Osteoblast (primary cell): ENCODE measurements at regions not wholly inside any gene's neighbourhood (a gene's known extent, or its start where the extent isn't known, plus 50 kb on each side); places are given as distances from the start of the nearest gene placed in this dataset.

Experiments used
- DNase-seq: peaks from one replicate; pipeline ENCODE4 v3.0.0; 2011; ENCODE audit warnings: low spot score, mixed read lengths; ENCODE audit not compliant: insufficient read length; ENCODE audit errors: missing footprints
- H2AFZ ChIP-seq: 2 replicates; pipeline ENCODE4 v1.6.0; 2011; ENCODE audit warnings: mild to moderate bottlenecking, low read length
- H3K27ac ChIP-seq: 2 replicates; pipeline ENCODE4 v1.5.1; 2011; ENCODE audit warnings: mild to moderate bottlenecking, low read depth, low read length, moderate library complexity
- H3K27me3 ChIP-seq: 2 replicates; pipeline ENCODE4 v1.6.0; 2012; ENCODE audit warnings: mild to moderate bottlenecking, control low read depth, inconsistent platforms, low read length, moderate library complexity; ENCODE audit not compliant: insufficient read depth
- H3K36me3 ChIP-seq: 2 replicates; pipeline ENCODE4 v1.5.1; 2011; ENCODE audit warnings: mild to moderate bottlenecking, low read length, control low read depth, moderate library complexity; ENCODE audit not compliant: insufficient read depth
- H3K4me1 ChIP-seq: 2 replicates; pipeline ENCODE4 v1.5.1; 2011; ENCODE audit warnings: mild to moderate bottlenecking, low read length, control low read depth, moderate library complexity; ENCODE audit not compliant: insufficient read depth
- H3K4me2 ChIP-seq: 2 replicates; pipeline ENCODE4 v1.6.0; 2011; ENCODE audit warnings: mild to moderate bottlenecking, low read length; ENCODE audit not compliant: insufficient read depth
- H3K4me3 ChIP-seq: fragments of 200-600 bp; sonication (generic); 3 replicates; pipeline ENCODE4 v1.5.1; 2012; ENCODE audit warnings: mild to moderate bottlenecking, low read length, inconsistent platforms; ENCODE audit not compliant: insufficient read depth
- H3K79me2 ChIP-seq: 2 replicates; pipeline ENCODE4 v1.6.0; 2012; ENCODE audit warnings: mild to moderate bottlenecking, low read length, control low read depth, inconsistent platforms; ENCODE audit not compliant: insufficient read depth
- H3K9me3 ChIP-seq: 2 replicates; pipeline ENCODE4 v1.5.1; 2011; ENCODE audit warnings: low read depth, low read length, control low read depth
- H4K20me1 ChIP-seq: 2 replicates; pipeline ENCODE4 v1.6.0; 2012; ENCODE audit warnings: mild to moderate bottlenecking, low read length, control low read depth; ENCODE audit not compliant: insufficient read depth
- TF ChIP-seq, protein P1 (sequence below): IDR thresholded peaks from 2 replicates; pipeline ENCODE4 v1.5.1; 2011; ENCODE audit warnings: mild to moderate bottlenecking, low read depth, low read length, moderate library complexity; ENCODE audit errors: extremely low read depth

- no peak overlapping the region for H3K27ac ChIP-seq
- H2AFZ ChIP-seq: no peak overlapping the region
- H3K4me1 ChIP-seq: no peaks in the 10 kb centered on the region
- TF ChIP-seq, protein P1, sequence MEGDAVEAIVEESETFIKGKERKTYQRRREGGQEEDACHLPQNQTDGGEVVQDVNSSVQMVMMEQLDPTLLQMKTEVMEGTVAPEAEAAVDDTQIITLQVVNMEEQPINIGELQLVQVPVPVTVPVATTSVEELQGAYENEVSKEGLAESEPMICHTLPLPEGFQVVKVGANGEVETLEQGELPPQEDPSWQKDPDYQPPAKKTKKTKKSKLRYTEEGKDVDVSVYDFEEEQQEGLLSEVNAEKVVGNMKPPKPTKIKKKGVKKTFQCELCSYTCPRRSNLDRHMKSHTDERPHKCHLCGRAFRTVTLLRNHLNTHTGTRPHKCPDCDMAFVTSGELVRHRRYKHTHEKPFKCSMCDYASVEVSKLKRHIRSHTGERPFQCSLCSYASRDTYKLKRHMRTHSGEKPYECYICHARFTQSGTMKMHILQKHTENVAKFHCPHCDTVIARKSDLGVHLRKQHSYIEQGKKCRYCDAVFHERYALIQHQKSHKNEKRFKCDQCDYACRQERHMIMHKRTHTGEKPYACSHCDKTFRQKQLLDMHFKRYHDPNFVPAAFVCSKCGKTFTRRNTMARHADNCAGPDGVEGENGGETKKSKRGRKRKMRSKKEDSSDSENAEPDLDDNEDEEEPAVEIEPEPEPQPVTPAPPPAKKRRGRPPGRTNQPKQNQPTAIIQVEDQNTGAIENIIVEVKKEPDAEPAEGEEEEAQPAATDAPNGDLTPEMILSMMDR: no peak
- H4K20me1 ChIP-seq: no peaks in the 10 kb centered on the region
- DNase-seq: no peak
- no peaks in the 10 kb centered on the region for H3K27me3 ChIP-seq
- no peak overlapping the region for H3K4me2 ChIP-seq
- H3K79me2 ChIP-seq: no peaks in the 10 kb centered on the region
- no peaks in the 10 kb centered on the region for H3K36me3 ChIP-seq
- no peak overlapping the region for H3K4me3 ChIP-seq
- H3K9me3 ChIP-seq: no peaks in the 10 kb centered on the region
Measured at GRCh38 chr2:122105171-122105876, 349.9 kb downstream of the TSN start.

DNA sequence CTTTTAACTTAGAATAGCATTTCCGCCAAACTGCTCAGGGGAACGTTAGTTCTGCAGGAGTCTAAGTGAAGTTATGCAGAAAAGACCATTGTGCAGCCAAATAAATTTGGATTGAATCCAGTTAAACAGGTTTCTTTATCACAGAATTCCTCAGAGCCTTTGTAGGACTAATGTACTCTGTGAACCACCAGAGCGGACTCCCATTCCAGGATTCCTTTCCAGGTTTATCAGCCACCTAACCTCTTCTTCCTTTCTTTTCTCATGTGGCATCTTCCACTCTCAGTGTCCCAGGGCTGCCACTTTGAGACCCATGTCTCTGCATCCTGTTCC lies 350.4 kb downstream of the TSN start:
- no peak overlapping the region for H3K4me3 ChIP-seq
- no peaks in the 10 kb centered on the region for H3K36me3 ChIP-seq
- TF ChIP-seq, protein P1: no peak
- no peaks in the 10 kb centered on the region for H3K27me3 ChIP-seq
- H3K4me1 ChIP-seq: no peaks in the 10 kb centered on the region
- no peak overlapping the region for H3K4me2 ChIP-seq
- no peaks in the 10 kb centered on the region for H3K9me3 ChIP-seq
- no peak overlapping the region for H2AFZ ChIP-seq
- no peak overlapping the region for H3K27ac ChIP-seq
- no peaks in the 10 kb centered on the region for H4K20me1 ChIP-seq
- DNase-seq: no peak
- no peaks in the 10 kb centered on the region for H3K79me2 ChIP-seq

DNA sequence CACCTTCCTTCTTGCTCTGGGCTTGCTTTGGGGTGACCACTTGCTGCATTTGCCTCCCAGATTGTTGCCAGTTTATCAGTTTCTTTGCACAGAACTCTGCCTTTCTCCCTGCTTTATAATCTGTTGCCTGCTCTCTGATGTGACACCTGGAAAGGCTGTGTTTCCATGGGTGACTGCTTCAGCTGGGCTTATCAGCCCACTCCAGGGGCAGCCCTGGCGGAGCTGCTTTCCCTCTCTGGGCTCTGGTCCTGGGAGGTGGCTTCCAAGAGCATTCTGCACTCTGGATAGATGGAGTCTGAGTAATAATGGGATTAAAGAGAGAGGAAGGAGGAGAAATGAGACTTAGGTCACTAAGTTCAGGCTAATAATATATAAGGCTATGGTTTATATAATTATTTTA lies 352.7 kb downstream of the TSN start:
- DNase-seq: no peak
- no peaks in the 10 kb centered on the region for H3K79me2 ChIP-seq
- no peaks in the 10 kb centered on the region for H3K27me3 ChIP-seq
- no peak overlapping the region for H3K27ac ChIP-seq
- no peak overlapping the region for H2AFZ ChIP-seq
- no peak overlapping the region for H3K4me2 ChIP-seq
- no peaks in the 10 kb centered on the region for H3K36me3 ChIP-seq
- H3K9me3 ChIP-seq: no peaks in the 10 kb centered on the region
- no peak overlapping the region for H3K4me3 ChIP-seq
- no peaks in the 10 kb centered on the region for H4K20me1 ChIP-seq
- H3K4me1 ChIP-seq: no peaks in the 10 kb centered on the region
- TF ChIP-seq, protein P1: no peak

DNA sequence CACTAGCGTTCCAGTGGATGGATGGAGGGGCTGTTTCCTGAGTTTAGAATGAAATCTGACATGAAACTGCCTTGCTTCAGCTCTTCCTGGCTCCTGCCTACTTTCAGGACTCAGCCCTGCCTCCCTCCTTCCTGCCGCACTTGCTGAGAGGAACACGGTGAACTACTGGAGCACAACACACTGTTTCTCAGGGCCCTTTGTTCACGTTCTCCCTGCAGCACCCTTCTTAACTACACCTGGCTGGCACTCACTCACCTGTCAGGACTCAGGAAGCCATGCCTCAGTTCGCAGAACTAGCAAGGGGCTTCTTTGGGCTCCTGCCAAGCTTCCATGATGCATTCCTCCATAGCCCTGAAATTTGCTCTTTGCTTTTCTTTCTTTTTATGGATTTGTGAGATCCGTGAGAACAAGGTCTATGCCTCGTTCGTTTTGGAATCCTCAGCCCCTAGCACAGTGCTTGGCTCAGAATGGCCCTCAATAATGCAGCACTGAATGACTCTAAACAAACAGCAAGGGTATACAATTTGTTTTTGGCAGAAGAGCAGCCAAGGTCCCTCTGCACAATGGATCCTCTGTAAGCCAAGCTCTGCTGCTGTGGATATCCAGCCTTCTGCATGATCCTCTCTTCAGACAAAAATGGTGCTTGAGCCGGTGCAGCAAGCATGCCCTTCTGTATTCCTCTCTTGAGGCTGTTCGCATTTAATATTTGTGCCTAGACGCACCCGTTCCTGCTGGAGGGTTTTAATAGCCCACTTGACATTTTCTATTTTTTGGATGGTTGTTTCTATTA lies 357.0 kb downstream of the TSN start:
- H3K27me3 ChIP-seq: no peaks in the 10 kb centered on the region
- TF ChIP-seq, protein P1: no peak
- H2AFZ ChIP-seq: no peak overlapping the region
- no peak overlapping the region for H3K4me3 ChIP-seq
- no peak overlapping the region for H3K27ac ChIP-seq
- no peaks in the 10 kb centered on the region for H3K4me1 ChIP-seq
- H3K36me3 ChIP-seq: no peaks in the 10 kb centered on the region
- no peaks in the 10 kb centered on the region for H3K9me3 ChIP-seq
- H3K79me2 ChIP-seq: no peaks in the 10 kb centered on the region
- H3K4me2 ChIP-seq: no peak overlapping the region
- DNase-seq: no peak
- H4K20me1 ChIP-seq: no peaks in the 10 kb centered on the region
